Epithelial cell of esophagus (primary cell): ENCODE measurements at regions not wholly inside any gene's neighbourhood (a gene's known extent, or its start where the extent isn't known, plus 50 kb on each side); places are given as distances from the start of the nearest gene placed in this dataset.

Source experiments
- DNase-seq: peaks from one replicate; pipeline ENCODE4 v3.0.0; 2010; ENCODE audit warnings: low read depth
- H3K4me3 ChIP-seq: 2 replicates; pipeline ENCODE4 v1.5.1; 2011; ENCODE audit warnings: mild to moderate bottlenecking, low read length, control low read depth
- TF ChIP-seq, protein P1 (sequence below): IDR thresholded peaks from 2 replicates; pipeline ENCODE4 v1.5.1; 2011; ENCODE audit warnings: low read depth, mild to moderate bottlenecking, low read length, control low read depth, inconsistent platforms; ENCODE audit not compliant: insufficient read depth; ENCODE audit errors: missing control alignments

DNA sequence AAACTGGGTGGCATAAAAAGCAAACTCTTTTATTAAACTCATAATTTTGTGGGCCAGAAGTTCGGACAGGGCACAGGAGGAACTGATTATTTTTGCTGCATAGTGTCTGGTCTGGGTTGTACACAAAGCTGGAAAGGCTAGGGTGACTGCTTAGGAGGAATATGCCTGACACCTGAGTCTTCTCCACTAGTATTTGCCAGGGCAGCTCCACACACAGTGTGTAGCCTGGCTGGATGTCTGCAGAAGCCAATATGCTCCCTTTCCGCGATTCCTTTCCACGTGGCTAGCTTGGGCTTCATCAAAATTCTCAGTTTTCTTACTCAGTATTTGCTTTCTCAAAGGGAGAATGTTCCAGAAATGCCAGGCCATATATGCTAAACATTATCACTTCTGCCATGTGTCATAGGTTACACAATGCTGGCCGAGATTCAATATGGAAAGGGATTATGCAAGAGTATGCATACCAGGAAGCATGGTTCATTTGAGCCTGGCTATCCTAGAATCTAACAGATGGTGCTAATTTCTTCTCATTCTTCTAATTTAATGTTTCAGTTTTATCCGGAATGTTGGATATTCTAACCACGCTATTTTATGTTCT is 142.7 kb upstream of the DOK6 start:
- DNase-seq = peak; percentile 82
- no peak overlapping the region for H3K4me3 ChIP-seq
- TF ChIP-seq, protein P1, sequence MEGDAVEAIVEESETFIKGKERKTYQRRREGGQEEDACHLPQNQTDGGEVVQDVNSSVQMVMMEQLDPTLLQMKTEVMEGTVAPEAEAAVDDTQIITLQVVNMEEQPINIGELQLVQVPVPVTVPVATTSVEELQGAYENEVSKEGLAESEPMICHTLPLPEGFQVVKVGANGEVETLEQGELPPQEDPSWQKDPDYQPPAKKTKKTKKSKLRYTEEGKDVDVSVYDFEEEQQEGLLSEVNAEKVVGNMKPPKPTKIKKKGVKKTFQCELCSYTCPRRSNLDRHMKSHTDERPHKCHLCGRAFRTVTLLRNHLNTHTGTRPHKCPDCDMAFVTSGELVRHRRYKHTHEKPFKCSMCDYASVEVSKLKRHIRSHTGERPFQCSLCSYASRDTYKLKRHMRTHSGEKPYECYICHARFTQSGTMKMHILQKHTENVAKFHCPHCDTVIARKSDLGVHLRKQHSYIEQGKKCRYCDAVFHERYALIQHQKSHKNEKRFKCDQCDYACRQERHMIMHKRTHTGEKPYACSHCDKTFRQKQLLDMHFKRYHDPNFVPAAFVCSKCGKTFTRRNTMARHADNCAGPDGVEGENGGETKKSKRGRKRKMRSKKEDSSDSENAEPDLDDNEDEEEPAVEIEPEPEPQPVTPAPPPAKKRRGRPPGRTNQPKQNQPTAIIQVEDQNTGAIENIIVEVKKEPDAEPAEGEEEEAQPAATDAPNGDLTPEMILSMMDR = no peak

DNA sequence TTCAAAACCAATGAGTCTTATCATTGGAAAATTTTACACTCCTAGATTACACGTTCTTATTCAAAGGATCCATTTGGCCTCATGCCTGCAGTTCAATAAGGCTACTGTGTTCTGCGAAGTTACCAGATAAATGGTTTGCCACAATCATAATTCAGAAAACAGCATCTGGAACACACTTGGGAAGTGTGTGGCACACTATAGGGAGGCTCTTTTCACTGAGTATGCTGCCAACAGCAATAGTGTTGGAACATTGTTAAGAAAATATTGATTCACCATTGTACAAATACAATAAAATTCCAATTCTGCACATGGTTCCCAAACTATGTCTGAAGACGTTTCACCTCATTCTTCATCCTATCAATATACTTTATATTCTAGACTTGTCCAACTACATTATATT is 141.4 kb upstream of the DOK6 start:
- TF ChIP-seq, protein P1 = no peak
- H3K4me3 ChIP-seq = no peak overlapping the region
- DNase-seq = no peak

DNA sequence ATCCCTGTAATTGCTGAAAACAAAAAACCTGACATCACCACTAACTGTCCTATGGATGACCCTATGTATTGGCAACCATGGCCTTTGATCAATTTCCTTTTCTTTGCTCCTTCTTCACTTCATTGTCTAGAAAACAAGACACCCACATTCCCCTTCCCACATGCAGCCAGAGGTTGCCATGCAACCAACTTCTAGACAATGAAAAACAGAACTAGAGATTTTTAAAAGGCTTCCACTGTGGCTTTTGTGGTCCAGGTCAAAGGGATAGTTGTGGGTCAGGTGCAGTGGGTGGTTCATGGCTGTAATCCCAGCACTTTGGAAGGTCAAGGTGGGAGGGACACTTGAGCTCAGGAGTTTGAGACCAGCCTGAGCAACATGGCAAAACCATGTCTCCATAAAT is 139.3 kb upstream of the DOK6 start:
- TF ChIP-seq, protein P1 = no peak
- no peak for DNase-seq
- H3K4me3 ChIP-seq = no peak overlapping the region

DNA sequence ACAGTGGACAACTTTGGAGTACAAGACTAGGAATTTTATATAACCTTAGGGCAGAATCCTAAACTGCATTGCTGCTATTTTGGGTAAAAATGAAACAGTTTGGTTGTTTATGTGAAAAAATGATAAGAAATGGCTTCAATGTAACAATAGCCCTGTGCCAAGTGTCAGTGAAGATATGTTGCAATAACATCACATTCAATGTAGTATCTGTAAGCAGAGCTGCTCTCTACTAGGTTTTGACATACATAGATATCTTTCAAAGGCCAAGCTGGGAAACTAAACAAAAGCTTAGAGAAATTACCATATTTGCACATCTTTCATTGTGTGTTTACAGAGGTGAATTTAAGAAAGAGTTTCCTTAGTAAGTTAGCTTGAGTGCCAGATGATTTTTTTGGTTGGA is 135.0 kb upstream of the DOK6 start:
- no peak overlapping the region for H3K4me3 ChIP-seq
- TF ChIP-seq, protein P1 = no peak

DNA sequence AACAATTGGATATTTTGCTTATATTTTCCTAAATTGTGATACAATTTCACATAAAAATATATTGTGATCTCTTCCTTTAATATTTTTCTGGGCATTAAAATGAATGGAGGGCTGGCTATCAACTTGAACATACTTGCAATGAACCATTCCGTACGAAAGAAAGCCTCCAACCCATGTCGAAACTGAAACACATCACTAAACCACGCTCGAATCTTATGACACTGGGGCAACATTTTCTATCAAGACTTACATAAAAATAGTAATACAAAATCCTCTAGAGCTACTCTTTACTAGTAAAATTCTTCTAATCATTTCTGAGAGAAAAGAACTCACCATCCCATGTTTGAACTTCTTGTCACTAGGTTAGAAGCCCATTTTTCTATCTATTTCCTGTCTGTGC is 132.8 kb upstream of the DOK6 start:
- DNase-seq = no peak
- TF ChIP-seq, protein P1 = no peak
- H3K4me3 ChIP-seq = no peak overlapping the region

More for the DNA sequence above, 135.0 kb upstream of the DOK6 start:
- no peak for DNase-seq

DNA sequence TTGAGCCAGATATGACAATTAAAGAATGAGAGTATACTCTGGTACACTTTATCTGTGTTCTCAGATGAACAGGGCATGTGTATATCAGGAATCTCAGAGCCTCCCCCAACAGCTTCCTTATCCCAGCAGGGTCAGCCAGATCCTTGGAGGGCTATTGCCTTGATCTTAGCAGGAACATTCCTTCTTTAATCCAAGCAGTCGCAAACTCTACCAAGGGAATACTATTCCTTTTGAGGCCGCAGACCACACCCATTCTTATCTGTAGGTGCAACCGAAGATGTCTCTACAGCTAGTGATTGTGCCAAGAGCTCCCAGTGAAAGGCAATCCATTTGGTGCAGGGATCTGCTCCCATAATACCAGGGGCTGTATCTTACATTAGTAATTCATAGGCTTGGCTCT is 118.3 kb upstream of the DOK6 start:
- TF ChIP-seq, protein P1 = no peak
- H3K4me3 ChIP-seq = no peak overlapping the region

DNA sequence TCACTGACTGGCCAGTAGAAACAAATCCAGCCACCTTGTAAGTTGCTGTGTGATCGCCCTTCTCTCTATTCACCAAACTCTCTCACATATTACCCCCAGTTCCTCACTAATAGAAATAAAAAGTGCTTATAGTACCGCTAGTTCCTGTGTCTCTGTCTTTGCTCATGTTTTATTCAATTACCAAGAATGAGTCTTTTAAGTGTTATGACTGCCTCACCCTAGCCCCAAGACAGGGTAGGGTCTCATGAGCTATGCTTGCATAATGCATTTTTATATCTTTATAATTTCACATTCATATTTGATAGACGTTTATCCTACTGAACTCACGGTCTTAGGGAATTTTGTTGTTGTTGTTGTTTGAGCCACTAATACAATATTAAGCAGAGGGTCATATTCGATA is 109.6 kb upstream of the DOK6 start:
- TF ChIP-seq, protein P1 = no peak
- no peak for DNase-seq

More for the DNA sequence above, 118.3 kb upstream of the DOK6 start:
- DNase-seq = no peak

More for the DNA sequence above, 109.6 kb upstream of the DOK6 start:
- no peak overlapping the region for H3K4me3 ChIP-seq
